Neuronal stem cell (in vitro differentiated cells): ENCODE measurements at regions not wholly inside any gene's neighbourhood (a gene's known extent, or its start where the extent isn't known, plus 50 kb on each side); places are given as distances from the start of the nearest gene placed in this dataset.

Experiments
- DNase-seq: peaks from one replicate; pipeline ENCODE4 v3.0.0-alpha.2; 2013; ENCODE audit warnings: low spot score
- H2AFZ ChIP-seq: one replicate; pipeline ENCODE4 v1.6.1; 2013; ENCODE audit warnings: mild to moderate bottlenecking, low read length, inconsistent platforms
- H2AK5ac ChIP-seq: 2 replicates; pipeline ENCODE4 v1.6.1; 2013; ENCODE audit warnings: low read depth, mild to moderate bottlenecking, inconsistent platforms, low read length, moderate library complexity, mixed read lengths
- H2BK120ac ChIP-seq: 2 replicates; pipeline ENCODE4 v1.6.1; 2013; ENCODE audit warnings: low read depth, mild to moderate bottlenecking, inconsistent platforms, low read length, moderate library complexity, mixed read lengths
- H2BK12ac ChIP-seq: one replicate; pipeline ENCODE4 v1.6.1; 2013; ENCODE audit warnings: low read length, inconsistent platforms
- H2BK15ac ChIP-seq: 2 replicates; pipeline ENCODE4 v1.6.1; 2013; ENCODE audit warnings: mild to moderate bottlenecking, low read length, inconsistent platforms, mixed read lengths
- H2BK5ac ChIP-seq: one replicate; pipeline ENCODE4 v1.6.1; 2013; ENCODE audit warnings: inconsistent platforms, mild to moderate bottlenecking, low read length, moderate library complexity
- H3K14ac ChIP-seq: one replicate; pipeline ENCODE4 v1.6.1; 2013; ENCODE audit warnings: low read length, inconsistent platforms
- H3K18ac ChIP-seq: 2 replicates; pipeline ENCODE4 v1.6.1; 2013; ENCODE audit warnings: low read length, inconsistent platforms
- H3K23ac ChIP-seq: 2 replicates; pipeline ENCODE4 v1.6.1; 2013; ENCODE audit warnings: low read depth, mild to moderate bottlenecking, mixed read lengths, low read length, inconsistent platforms; ENCODE audit not compliant: poor library complexity
- H3K27ac ChIP-seq: replicated peaks from 3 replicates; pipeline ENCODE4 v1.5.1; 2013; ENCODE audit warnings: low read length, inconsistent platforms
- H3K27me3 ChIP-seq, 3 experiments: 2 replicates each; pipeline ENCODE4 v1.6.1; 2013; ENCODE audit warnings: low read length in 3 of 3, mild to moderate bottlenecking in 2 of 3, inconsistent platforms in 1 of 3, low read depth in 1 of 3, mixed read lengths in 1 of 3, moderate library complexity in 1 of 3; ENCODE audit not compliant: control insufficient read depth in 3 of 3, insufficient read depth in 3 of 3
- H3K36me3 ChIP-seq, 2 donors: replicated peaks in 1 of 2; 2 replicates each; pipeline ENCODE4 v1.6.1; 2013; ENCODE audit warnings: low read length in 2 of 2; ENCODE audit not compliant: control insufficient read depth in 2 of 2, insufficient read depth in 2 of 2
- H3K4ac ChIP-seq: 2 replicates; pipeline ENCODE4 v1.6.1; 2013; ENCODE audit warnings: inconsistent platforms, mild to moderate bottlenecking, low read length, moderate library complexity
- H3K4me1 ChIP-seq, 2 donors: 1 replicate in 1 of 2; 2 replicates in 1 of 2; pipeline ENCODE4 v1.6.1; 2013; ENCODE audit warnings: low read length in 2 of 2, low read depth in 1 of 2; ENCODE audit not compliant: control insufficient read depth in 2 of 2, insufficient read depth in 1 of 2
- H3K4me2 ChIP-seq: one replicate; pipeline ENCODE4 v1.6.1; 2013; ENCODE audit warnings: mild to moderate bottlenecking, low read length, inconsistent platforms; ENCODE audit not compliant: insufficient read depth, poor library complexity, severe bottlenecking
- H3K4me3 ChIP-seq, 2 donors: 2 replicates each; pipeline ENCODE4 v1.5.1; 2013; ENCODE audit warnings: low read length in 2 of 2, mild to moderate bottlenecking in 2 of 2, inconsistent platforms in 1 of 2, moderate library complexity in 1 of 2
- H3K79me1 ChIP-seq: one replicate; pipeline ENCODE4 v1.6.1; 2013; ENCODE audit warnings: low read depth, mild to moderate bottlenecking, inconsistent platforms, low read length, moderate library complexity
- H3K9ac ChIP-seq: one replicate; pipeline ENCODE4 v1.6.1; 2013; ENCODE audit warnings: mild to moderate bottlenecking, low read depth, low read length, inconsistent platforms; ENCODE audit not compliant: poor library complexity
- H3K9me3 ChIP-seq, 2 donors: replicated peaks in 1 of 2; 2 replicates each; pipeline versions ENCODE3 to v1.6.1; 2013; ENCODE audit warnings: low read length in 2 of 2, mild to moderate bottlenecking in 2 of 2, inconsistent platforms in 1 of 2, low read depth in 1 of 2, mixed read lengths in 1 of 2, moderate library complexity in 1 of 2; ENCODE audit not compliant: control insufficient read depth in 2 of 2, insufficient read depth in 1 of 2
- H4K8ac ChIP-seq: one replicate; pipeline ENCODE4 v1.6.1; 2013; ENCODE audit warnings: low read depth, mild to moderate bottlenecking, inconsistent platforms, low read length, moderate library complexity
- H4K91ac ChIP-seq: one replicate; pipeline ENCODE4 v1.6.1; 2013; ENCODE audit warnings: low read length, low read depth, mild to moderate bottlenecking, inconsistent platforms; ENCODE audit not compliant: poor library complexity
- WGBS, 2 donors: extraction: QIAGEN DNeasy Blood & Tissue Kit; methylation state at CpG; one replicate each; pipeline ENCODE4 v1.1.7; 2013; ENCODE audit warnings: missing lambda C conversion rate in 2 of 2, mixed read lengths in 1 of 2; ENCODE audit not compliant: insufficient read length in 2 of 2, insufficient replicate concordance in 1 of 2; ENCODE audit errors: extremely low coverage in 2 of 2; 5-methylcytosine and 5-hydroxymethylcytosine counted together

DNA sequence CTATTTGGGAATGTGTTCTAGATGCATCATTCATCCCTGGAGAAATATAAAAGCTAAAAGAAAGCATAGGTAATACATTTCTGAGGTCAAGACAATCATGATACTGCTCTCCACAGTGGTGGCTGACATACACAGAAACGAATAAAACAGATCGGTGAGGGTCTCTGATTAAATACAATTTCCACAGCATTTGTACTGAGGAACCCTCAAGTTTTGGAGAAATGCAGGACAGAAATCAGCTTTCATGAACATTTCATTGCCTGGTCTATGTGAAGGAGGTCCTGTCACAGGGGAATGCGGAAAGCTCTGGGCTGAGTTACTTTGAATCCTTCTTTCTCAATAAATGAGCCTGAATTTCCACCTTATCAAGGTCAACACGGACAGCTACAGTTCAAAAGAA, 67.9 kb upstream of the ITGB1 start:
- Histone ChIP-seq H3K36me3 (no peaks in the 10 kb centered on the region), H3K4me3 (no peak overlapping the region), H2BK5ac (no peak overlapping the region), H3K4ac (no peak overlapping the region), H3K4me2 (no peak overlapping the region), H4K91ac (no peak overlapping the region), H3K79me1 (no peaks in the 10 kb centered on the region), H3K18ac (no peak overlapping the region), H3K27ac (no peak overlapping the region), H4K8ac (no peak overlapping the region), H2BK12ac (no peak overlapping the region), H2BK15ac (no peak overlapping the region), H2AFZ (no peak overlapping the region), H3K9ac (no peak overlapping the region), H2BK120ac (no peak overlapping the region), H2AK5ac (no peak overlapping the region), H3K14ac (no peak overlapping the region), H3K4me1 (no peaks in the 10 kb centered on the region), H3K27me3 (peaks cover 0 to 8% (median 0%) of the 10 kb centered on the region in 3 experiments), H3K23ac (no peak overlapping the region), H3K9me3 (no peaks in the 10 kb centered on the region)
- DNase-seq: no peak
- WGBS, 2 donors: no CpG with 5 or more reads among the region's 4 CpGs

DNA sequence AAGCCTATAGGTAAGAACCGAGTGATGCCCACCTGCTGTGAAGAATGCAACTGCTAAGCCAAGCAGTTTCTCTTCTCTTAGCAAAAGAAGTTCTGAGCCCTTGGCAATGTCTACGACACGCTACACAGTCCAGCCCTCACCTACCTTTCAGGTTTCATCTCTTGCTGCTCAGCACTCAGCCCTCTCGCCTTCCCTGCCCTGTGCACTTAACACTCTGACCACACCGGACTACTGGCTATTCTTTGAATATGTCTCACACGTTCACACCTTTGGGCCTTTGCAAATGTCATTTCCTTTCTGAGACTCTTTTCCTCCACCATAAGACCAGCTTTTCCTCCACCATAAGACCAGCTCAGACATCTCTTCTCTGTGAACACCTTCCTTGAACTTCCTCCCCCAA, 67.0 kb upstream of the ITGB1 start:
- DNase-seq: no peak
- no peak overlapping the region for H3K4ac ChIP-seq
- H3K36me3 ChIP-seq: no peaks in the 10 kb centered on the region
- no peak overlapping the region for H2AFZ ChIP-seq
- H3K27ac ChIP-seq: no peak overlapping the region
- no peak overlapping the region for H3K14ac ChIP-seq
- no peak overlapping the region for H4K8ac ChIP-seq
- no peak overlapping the region for H3K4me2 ChIP-seq
- no peak overlapping the region for H2BK12ac ChIP-seq
- no peak overlapping the region for H2AK5ac ChIP-seq
- no peaks in the 10 kb centered on the region for H3K79me1 ChIP-seq
- no peak overlapping the region for H3K23ac ChIP-seq
- no peak overlapping the region for H2BK120ac ChIP-seq
- WGBS, 2 donors: no CpG with 5 or more reads among the region's 6 CpGs
- H2BK15ac ChIP-seq: no peak overlapping the region
- no peak overlapping the region for H2BK5ac ChIP-seq
- H3K18ac ChIP-seq: no peak overlapping the region
- no peak overlapping the region for H3K9ac ChIP-seq
- peaks cover 0 to 8% (median 0%) of the 10 kb centered on the region in 3 experiments for H3K27me3 ChIP-seq
- no peak overlapping the region for H4K91ac ChIP-seq
- no peak overlapping the region for H3K4me3 ChIP-seq
- H3K9me3 ChIP-seq: no peaks in the 10 kb centered on the region
- H3K4me1 ChIP-seq: no peaks in the 10 kb centered on the region

DNA sequence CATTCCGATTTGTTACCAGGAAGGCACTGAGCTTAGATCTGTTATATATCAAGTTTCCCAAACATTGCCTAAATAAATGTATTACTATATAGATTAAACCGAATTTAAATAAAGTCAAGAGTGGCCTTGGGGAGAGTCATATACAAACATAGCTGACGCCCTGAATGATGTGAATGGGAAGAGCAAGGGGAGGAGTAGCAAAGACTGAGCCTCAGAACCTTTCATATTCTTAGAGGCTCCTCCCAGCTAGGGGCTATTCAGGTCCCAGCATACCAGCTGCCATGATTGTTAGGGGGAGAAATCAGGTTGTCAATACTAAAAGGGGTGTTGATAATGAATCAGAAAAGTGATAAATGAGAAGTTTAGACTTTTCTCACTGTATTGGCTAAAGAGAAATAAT, 64.7 kb upstream of the ITGB1 start:
- Histone ChIP-seq H3K18ac (no peak overlapping the region), H2BK120ac (no peak overlapping the region), H3K23ac (no peak overlapping the region), H3K4me2 (no peak overlapping the region), H2BK12ac (no peak overlapping the region), H2AK5ac (no peak overlapping the region), H3K14ac (no peak overlapping the region), H3K4ac (no peak overlapping the region), H2BK15ac (no peak overlapping the region), H3K27me3 (peaks cover 0 to 8% (median 0%) of the 10 kb centered on the region in 3 experiments), H3K9ac (no peak overlapping the region), H4K8ac (no peak overlapping the region), H3K36me3 (no peaks in the 10 kb centered on the region), H3K4me1 (no peaks in the 10 kb centered on the region), H3K4me3 (no peak overlapping the region), H3K79me1 (no peaks in the 10 kb centered on the region), H4K91ac (no peak overlapping the region), H2BK5ac (no peak overlapping the region), H3K27ac (no peak overlapping the region), H2AFZ (no peak overlapping the region), H3K9me3 (no peaks in the 10 kb centered on the region)
- no peak for DNase-seq
- WGBS, 2 donors: no CpG with 5 or more reads among the region's 3 CpGs

DNA sequence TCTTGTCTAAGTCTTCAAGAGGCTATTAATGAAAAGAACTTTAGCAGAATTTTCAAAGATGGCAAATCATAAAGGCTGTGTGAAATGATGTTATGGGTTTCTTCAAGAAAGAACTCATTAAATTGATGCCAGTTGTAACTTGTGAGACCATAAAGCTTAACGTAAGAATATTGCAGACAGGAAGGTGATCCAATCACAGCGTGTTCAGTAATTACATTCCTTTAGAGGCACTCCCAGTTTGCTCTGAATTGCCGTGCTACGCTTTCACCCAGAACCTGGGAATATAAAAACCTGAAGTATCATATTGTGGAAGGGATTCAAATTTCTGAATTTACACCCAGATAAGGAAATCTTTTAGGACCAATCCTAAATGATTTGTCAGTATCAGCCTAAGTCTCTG, 64.1 kb upstream of the ITGB1 start:
- Histone ChIP-seq H2BK15ac (no peak overlapping the region), H3K9me3 (no peaks in the 10 kb centered on the region), H3K27me3 (peaks cover 0 to 8% (median 0%) of the 10 kb centered on the region in 3 experiments), H3K36me3 (no peaks in the 10 kb centered on the region), H2AK5ac (no peak overlapping the region), H3K4me1 (no peaks in the 10 kb centered on the region), H4K8ac (no peak overlapping the region), H3K23ac (no peak overlapping the region), H3K14ac (no peak overlapping the region), H3K18ac (no peak overlapping the region), H3K4me3 (no peak overlapping the region), H2AFZ (no peak overlapping the region), H2BK12ac (no peak overlapping the region), H2BK120ac (no peak overlapping the region), H4K91ac (no peak overlapping the region), H3K79me1 (no peaks in the 10 kb centered on the region), H3K4me2 (no peak overlapping the region), H3K27ac (no peak overlapping the region), H2BK5ac (no peak overlapping the region), H3K4ac (no peak overlapping the region), H3K9ac (no peak overlapping the region)
- no CpG with 5 or more reads among the region's 4 CpGs for WGBS, 2 donors
- DNase-seq: no peak
